Panc1 (cell line): ENCODE measurements at regions not wholly inside any gene's neighbourhood (a gene's known extent, or its start where the extent isn't known, plus 50 kb on each side); places are given as distances from the start of the nearest gene placed in this dataset.

Source experiments
- ATAC-seq: fragments of 200-7000 bp; cut with Tn5 transposase; 2 replicates; pipeline ENCODE4 v1.9.1; 2020; ENCODE audit warnings: mild to moderate bottlenecking, moderate library complexity
- BruUV-seq: library from RNA; stranded (reverse); fragments of 400-500 nt; replicated peaks from 2 replicates; lab custom pipeline; 2021; lab: Mats Ljungman, UMichigan
- CTCF ChIA-PET: fragments of 300-600 bp; sonication (Branson Sonifier 250); formaldehyde crosslinking; loops from one replicate; lab custom pipeline; 2022; ENCODE audit warnings: antibody characterized with exemption; lab: Charles Lee
- POLR2A ChIA-PET: fragments of 300-600 bp; sonication (Branson Sonifier 250); formaldehyde crosslinking; loops from one replicate; lab custom pipeline; 2022; ENCODE audit warnings: antibody characterized with exemption; lab: Charles Lee
- DNase-seq: peaks from one replicate; pipeline ENCODE4 v3.0.0-alpha.2; 2010; ENCODE audit warnings: low read depth, low spot score
- H3K27ac ChIP-seq: 2 replicates; pipeline ENCODE4 v1.5.1; 2011; ENCODE audit warnings: mild to moderate bottlenecking, low read length, inconsistent platforms
- H3K27me3 ChIP-seq: fragments of 200-500 bp; sonication (Bioruptor generic); 2 replicates; pipeline ENCODE4 v1.6.0; 2014; ENCODE audit warnings: low read length, inconsistent platforms; ENCODE audit not compliant: control insufficient read depth, insufficient read depth
- H3K36me3 ChIP-seq: fragments of 200-500 bp; sonication (Bioruptor generic); 2 replicates; pipeline ENCODE4 v1.5.1; 2014; ENCODE audit warnings: inconsistent platforms, mild to moderate bottlenecking, low read length, moderate library complexity; ENCODE audit not compliant: control insufficient read depth, insufficient read depth
- H3K4me1 ChIP-seq: 2 replicates; pipeline ENCODE4 v1.5.1; 2011; ENCODE audit warnings: inconsistent platforms, mild to moderate bottlenecking, low read length, moderate library complexity; ENCODE audit not compliant: control insufficient read depth, insufficient read depth
- H3K4me3 ChIP-seq, 2 experiments: 2 replicates each; pipeline ENCODE4 v1.5.1; 2011 to 2012; ENCODE audit warnings: low read depth in 2 of 2, low read length in 2 of 2, mild to moderate bottlenecking in 2 of 2, inconsistent platforms in 1 of 2, moderate library complexity in 1 of 2
- H3K9me3 ChIP-seq: fragments of 200-500 bp; sonication (Bioruptor generic); 2 replicates; pipeline ENCODE4 v1.5.1; 2014; ENCODE audit warnings: low read depth, mild to moderate bottlenecking, inconsistent platforms, low read length, moderate library complexity; ENCODE audit not compliant: control insufficient read depth, insufficient read depth
- POLR2AphosphoS5 ChIP-seq: IDR thresholded peaks from 2 replicates; pipeline ENCODE4 v1.6.1; 2012; ENCODE audit warnings: mild to moderate bottlenecking, low read depth, low read length, moderate library complexity
- SIN3A ChIP-seq: IDR thresholded peaks from 2 replicates; pipeline ENCODE4 v1.6.1; 2012; ENCODE audit warnings: low read depth, mild to moderate bottlenecking, low read length, moderate library complexity, borderline replicate concordance; ENCODE audit not compliant: insufficient read depth
- TCF7L2 ChIP-seq: IDR thresholded peaks from 2 replicates; pipeline ENCODE4 v1.6.1; 2011; ENCODE audit warnings: mild to moderate bottlenecking, low read depth, low read length, inconsistent platforms
- in situ Hi-C: cut with HindIII; loops from 2 replicates; pipeline ENCODE4 v1.10.0; 2016; ENCODE audit warnings: low sequenced_read_pairs, low pct_unique_long_range_greater_than_20kb
- intact Hi-C: fragments of 100-400 bp; cut with micrococcal nuclease; formaldehyde crosslinking; loops from one replicate; pipeline ENCODE4 v1.10.0; 2022; ENCODE audit not compliant: unreplicated experiment
- TF ChIP-seq, protein P1 (sequence below), 2 experiments: IDR thresholded peaks; 2 replicates each; pipeline ENCODE4 v1.6.1; 2011 to 2012; ENCODE audit warnings: low read depth in 2 of 2, control low read depth in 1 of 2, low read length in 1 of 2, mild to moderate bottlenecking in 1 of 2, moderate library complexity in 1 of 2; ENCODE audit not compliant: insufficient read depth in 1 of 2
- TF ChIP-seq, protein P2 (sequence below): fragments of 450-650 bp; IDR thresholded peaks from 2 replicates; pipeline ENCODE4 v1.5.1; 2017; ENCODE audit warnings: mild to moderate bottlenecking

DNA sequence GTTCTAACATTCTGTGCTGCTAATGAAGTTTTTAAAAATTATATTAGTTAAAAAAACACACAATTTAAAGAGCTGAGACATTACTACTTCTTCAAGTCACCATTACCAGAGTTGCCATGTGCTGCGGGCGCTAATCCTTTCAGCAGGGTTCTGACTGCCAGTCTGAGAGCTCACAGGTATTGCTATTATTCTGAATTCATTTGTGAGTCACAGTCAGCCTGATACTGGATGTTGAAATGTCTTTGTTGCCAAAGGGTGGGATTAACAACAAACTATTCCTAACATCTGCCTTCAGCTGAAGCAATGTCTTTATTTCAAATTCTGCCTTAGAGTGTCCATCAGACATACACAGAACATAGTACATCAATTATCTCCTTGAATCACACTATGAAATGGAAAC, 197.1 kb upstream of the FGF13 start:
- no peaks in the 10 kb centered on the region for H3K4me1 ChIP-seq
- in situ Hi-C loops, result no loop called here
- no peak overlapping the region for H3K4me3 ChIP-seq
- H3K27ac ChIP-seq, result no peak overlapping the region
- no peak for ATAC-seq
- POLR2A ChIA-PET, result no interaction called here
- intact Hi-C loops, result no loop called here
- TF ChIP-seq POLR2AphosphoS5 (no peak), TCF7L2 (no peak), SIN3A (no peak)
- TF ChIP-seq, protein P1, sequence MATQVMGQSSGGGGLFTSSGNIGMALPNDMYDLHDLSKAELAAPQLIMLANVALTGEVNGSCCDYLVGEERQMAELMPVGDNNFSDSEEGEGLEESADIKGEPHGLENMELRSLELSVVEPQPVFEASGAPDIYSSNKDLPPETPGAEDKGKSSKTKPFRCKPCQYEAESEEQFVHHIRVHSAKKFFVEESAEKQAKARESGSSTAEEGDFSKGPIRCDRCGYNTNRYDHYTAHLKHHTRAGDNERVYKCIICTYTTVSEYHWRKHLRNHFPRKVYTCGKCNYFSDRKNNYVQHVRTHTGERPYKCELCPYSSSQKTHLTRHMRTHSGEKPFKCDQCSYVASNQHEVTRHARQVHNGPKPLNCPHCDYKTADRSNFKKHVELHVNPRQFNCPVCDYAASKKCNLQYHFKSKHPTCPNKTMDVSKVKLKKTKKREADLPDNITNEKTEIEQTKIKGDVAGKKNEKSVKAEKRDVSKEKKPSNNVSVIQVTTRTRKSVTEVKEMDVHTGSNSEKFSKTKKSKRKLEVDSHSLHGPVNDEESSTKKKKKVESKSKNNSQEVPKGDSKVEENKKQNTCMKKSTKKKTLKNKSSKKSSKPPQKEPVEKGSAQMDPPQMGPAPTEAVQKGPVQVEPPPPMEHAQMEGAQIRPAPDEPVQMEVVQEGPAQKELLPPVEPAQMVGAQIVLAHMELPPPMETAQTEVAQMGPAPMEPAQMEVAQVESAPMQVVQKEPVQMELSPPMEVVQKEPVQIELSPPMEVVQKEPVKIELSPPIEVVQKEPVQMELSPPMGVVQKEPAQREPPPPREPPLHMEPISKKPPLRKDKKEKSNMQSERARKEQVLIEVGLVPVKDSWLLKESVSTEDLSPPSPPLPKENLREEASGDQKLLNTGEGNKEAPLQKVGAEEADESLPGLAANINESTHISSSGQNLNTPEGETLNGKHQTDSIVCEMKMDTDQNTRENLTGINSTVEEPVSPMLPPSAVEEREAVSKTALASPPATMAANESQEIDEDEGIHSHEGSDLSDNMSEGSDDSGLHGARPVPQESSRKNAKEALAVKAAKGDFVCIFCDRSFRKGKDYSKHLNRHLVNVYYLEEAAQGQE (IDR thresholded peaks at IDR 0.05; ENCODE audit: insufficient read depth in 1 of 2, low read depth in 2 of 2, low read length in 1 of 2), result no peak
- TF ChIP-seq, protein P2, sequence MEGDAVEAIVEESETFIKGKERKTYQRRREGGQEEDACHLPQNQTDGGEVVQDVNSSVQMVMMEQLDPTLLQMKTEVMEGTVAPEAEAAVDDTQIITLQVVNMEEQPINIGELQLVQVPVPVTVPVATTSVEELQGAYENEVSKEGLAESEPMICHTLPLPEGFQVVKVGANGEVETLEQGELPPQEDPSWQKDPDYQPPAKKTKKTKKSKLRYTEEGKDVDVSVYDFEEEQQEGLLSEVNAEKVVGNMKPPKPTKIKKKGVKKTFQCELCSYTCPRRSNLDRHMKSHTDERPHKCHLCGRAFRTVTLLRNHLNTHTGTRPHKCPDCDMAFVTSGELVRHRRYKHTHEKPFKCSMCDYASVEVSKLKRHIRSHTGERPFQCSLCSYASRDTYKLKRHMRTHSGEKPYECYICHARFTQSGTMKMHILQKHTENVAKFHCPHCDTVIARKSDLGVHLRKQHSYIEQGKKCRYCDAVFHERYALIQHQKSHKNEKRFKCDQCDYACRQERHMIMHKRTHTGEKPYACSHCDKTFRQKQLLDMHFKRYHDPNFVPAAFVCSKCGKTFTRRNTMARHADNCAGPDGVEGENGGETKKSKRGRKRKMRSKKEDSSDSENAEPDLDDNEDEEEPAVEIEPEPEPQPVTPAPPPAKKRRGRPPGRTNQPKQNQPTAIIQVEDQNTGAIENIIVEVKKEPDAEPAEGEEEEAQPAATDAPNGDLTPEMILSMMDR, result no peak
- no peak for DNase-seq
- H3K36me3 ChIP-seq, result no peaks in the 10 kb centered on the region
- BruUV-seq, result no TSS peak
- no peaks in the 10 kb centered on the region for H3K27me3 ChIP-seq
- no peaks in the 10 kb centered on the region for H3K9me3 ChIP-seq
- CTCF ChIA-PET, result no interaction called here

DNA sequence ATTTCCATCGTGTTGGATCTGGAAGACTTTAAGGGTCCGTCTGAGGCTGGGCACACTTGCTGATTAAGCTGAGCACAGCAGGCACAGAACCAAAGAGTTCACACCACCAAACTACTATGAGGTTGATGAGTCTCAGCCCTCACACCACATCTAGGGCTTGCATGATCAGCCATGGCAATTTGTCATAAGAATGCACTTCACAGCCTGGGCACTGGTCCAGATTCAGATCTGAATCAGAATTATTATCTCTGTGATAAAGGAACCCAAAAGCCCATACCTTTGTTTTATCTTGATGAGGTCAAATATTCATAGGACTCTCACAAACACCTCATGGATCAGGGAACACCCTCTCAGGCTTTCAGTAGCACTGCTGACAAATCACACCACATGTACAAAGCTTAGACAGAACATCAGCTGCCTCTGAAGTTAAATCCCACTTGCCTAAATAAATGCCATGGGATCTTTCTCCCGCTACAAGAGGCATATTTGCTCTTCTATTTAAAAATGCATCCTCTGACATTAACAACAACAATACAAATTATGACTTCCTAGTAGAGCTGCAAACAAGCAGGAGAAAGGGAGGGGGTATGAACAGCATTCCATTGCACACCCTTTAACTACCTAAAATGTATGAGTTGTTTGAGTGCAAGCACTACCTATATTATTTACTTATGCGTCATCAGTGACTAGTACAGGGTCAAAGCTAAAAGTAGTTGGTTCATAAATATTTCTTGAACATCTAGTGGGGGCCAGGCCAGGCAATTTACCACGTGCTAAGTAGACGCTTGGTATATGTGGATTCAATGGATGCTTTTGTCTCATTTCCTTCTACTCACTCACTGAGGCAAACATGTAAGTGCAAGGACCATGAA, 186.3 kb upstream of the FGF13 start:
- H3K27ac ChIP-seq, result no peak overlapping the region
- DNase-seq, result no peak
- POLR2A ChIA-PET, result no interaction called here

More for the DNA sequence above, 186.3 kb upstream of the FGF13 start:
- Histone ChIP-seq H3K4me1 (no peaks in the 10 kb centered on the region), H3K9me3 (no peaks in the 10 kb centered on the region), H3K36me3 (no peaks in the 10 kb centered on the region), H3K27me3 (no peaks in the 10 kb centered on the region), H3K4me3 (no peak overlapping the region)
- intact Hi-C loops, result no loop called here
- BruUV-seq, result no TSS peak
- no peak for ATAC-seq
- in situ Hi-C loops, result no loop called here
- CTCF ChIA-PET, result no interaction called here
- TF ChIP-seq, protein P1 (IDR thresholded peaks at IDR 0.05; ENCODE audit: insufficient read depth in 1 of 2, low read depth in 2 of 2, low read length in 1 of 2), result no peak
- TF ChIP-seq SIN3A (no peak), POLR2AphosphoS5 (no peak), TCF7L2 (no peak)
- TF ChIP-seq, protein P2, result no peak
